ENCODE measurements at regions not wholly inside any gene's neighbourhood (a gene's known extent, or its start where the extent isn't known, plus 50 kb on each side); places are given as distances from the start of the nearest gene placed in this dataset.

- TF ChIP-seq POLR2AphosphoS5 (IDR thresholded peaks at IDR 0.05) (no peak), CTCF (IDR thresholded peaks at IDR 0.05) (no peak), EP300 (IDR thresholded peaks at IDR 0.05) (no peak), POLR2A (IDR thresholded peaks at IDR 0.05) (no peak)
Observed at GRCh38 chr1:69502991-69503390, 64.7 kb upstream of the LRRC7 start.

Measured in sigmoid colon (tissue), 4 donors.